Left hindlimb (tissue), 1 donor: ENCODE measurements at regions not wholly inside any gene's neighbourhood (a gene's known extent, or its start where the extent isn't known, plus 50 kb on each side); places are given as distances from the start of the nearest gene placed in this dataset.
"Not testable (repeated sequence)": the region's sequence is repeated elsewhere in the genome, so short reads cannot be mapped to it uniquely, and the experiment has no call there.

Experiments
- DNase-seq: peaks from one replicate; pipeline ENCODE4 v3.0.0-alpha.2; 2018

- DNase-seq, result no peak
Observed at GRCh38 chr18:961644-962355, 57.1 kb downstream of the ADCYAP1 start.

GRCh38 chr18:963276-963675, 58.6 kb downstream of the ADCYAP1 start:
- DNase-seq, result no peak

GRCh38 chr18:965921-966758, 61.5 kb downstream of the ADCYAP1 start:
- no peak for DNase-seq

- no peak for DNase-seq
Observed at GRCh38 chr18:966759-967576, 62.3 kb downstream of the ADCYAP1 start.

GRCh38 chr18:968910-969309, 64.2 kb downstream of the ADCYAP1 start:
- not testable (repeated sequence) for DNase-seq

- DNase-seq, result not testable (repeated sequence)
Observed at GRCh38 chr18:969311-969710, 64.6 kb downstream of the ADCYAP1 start.

- not testable (repeated sequence) for DNase-seq
Observed at GRCh38 chr18:974606-975005, 69.9 kb downstream of the ADCYAP1 start.

GRCh38 chr18:976393-977128, 71.9 kb downstream of the ADCYAP1 start:
- not testable (repeated sequence) for DNase-seq

GRCh38 chr18:977327-977726, 72.7 kb downstream of the ADCYAP1 start:
- DNase-seq, result not testable (repeated sequence)

- DNase-seq, result not testable (repeated sequence)
Observed at GRCh38 chr18:977732-978131, 73.1 kb downstream of the ADCYAP1 start.

- no peak for DNase-seq
Observed at GRCh38 chr18:980586-980985, 75.9 kb downstream of the ADCYAP1 start.

GRCh38 chr18:984004-984403, 79.3 kb downstream of the ADCYAP1 start:
- DNase-seq, result no peak

GRCh38 chr18:985212-985661, 80.6 kb downstream of the ADCYAP1 start:
- no peak for DNase-seq

- DNase-seq, result no peak
Observed at GRCh38 chr18:986051-986450, 81.4 kb downstream of the ADCYAP1 start.

GRCh38 chr18:986552-986951, 81.9 kb downstream of the ADCYAP1 start:
- DNase-seq, result no peak

- no peak for DNase-seq
Observed at GRCh38 chr18:987325-988186, 82.9 kb downstream of the ADCYAP1 start.

GRCh38 chr18:989425-989824, 84.8 kb downstream of the ADCYAP1 start:
- DNase-seq, result no peak

GRCh38 chr18:990197-990596, 85.5 kb downstream of the ADCYAP1 start:
- no peak for DNase-seq

GRCh38 chr18:991441-991840, 86.8 kb downstream of the ADCYAP1 start:
- no peak for DNase-seq

- DNase-seq, result no peak
Observed at GRCh38 chr18:993560-993959, 88.9 kb downstream of the ADCYAP1 start.

GRCh38 chr18:995629-996028, 91.0 kb downstream of the ADCYAP1 start:
- peak; percentile 30 for DNase-seq
